Keratinocyte (primary cell): ENCODE measurements at regions not wholly inside any gene's neighbourhood (a gene's known extent, or its start where the extent isn't known, plus 50 kb on each side); places are given as distances from the start of the nearest gene placed in this dataset.

ENCODE experiments used
- DNase-seq: peaks from one replicate; pipeline ENCODE4 v3.0.0-alpha.2; 2011; ENCODE audit warnings: low read depth, missing footprints, low spot score
- FAIRE-seq: peaks from 2 replicates; lab custom pipeline; 2011; peaks lifted over from hg19 to GRCh38; lab: Jason Lieb, UNC
- H2AFZ ChIP-seq: 2 replicates; pipeline ENCODE4 v1.6.0; 2012; ENCODE audit warnings: low read length, control low read depth, inconsistent platforms; ENCODE audit not compliant: control insufficient read depth
- H3K27ac ChIP-seq: 2 replicates; pipeline ENCODE4 v1.5.1; 2011; ENCODE audit warnings: low read length; ENCODE audit not compliant: control insufficient read depth, insufficient read depth
- H3K27me3 ChIP-seq: 3 replicates; pipeline ENCODE4 v1.6.0; 2011; ENCODE audit warnings: low read length; ENCODE audit not compliant: control insufficient read depth, insufficient read depth; ENCODE audit errors: extremely low read depth
- H3K36me3 ChIP-seq, 2 experiments: 2 replicates in 1 of 2; 3 replicates in 1 of 2; pipeline ENCODE4 v1.5.1; 2011; ENCODE audit warnings: low read length in 2 of 2, mild to moderate bottlenecking in 1 of 2; ENCODE audit not compliant: control insufficient read depth in 2 of 2, insufficient read depth in 2 of 2; ENCODE audit errors: extremely low read depth in 1 of 2
- H3K4me1 ChIP-seq: 3 replicates; pipeline ENCODE4 v1.5.1; 2011; ENCODE audit warnings: low read length; ENCODE audit not compliant: control insufficient read depth, insufficient read depth; ENCODE audit errors: extremely low read depth
- H3K4me2 ChIP-seq: 3 replicates; pipeline ENCODE4 v1.6.0; 2011; ENCODE audit warnings: low read depth, low read length; ENCODE audit not compliant: control insufficient read depth, insufficient read depth; ENCODE audit errors: extremely low read depth
- H3K4me3 ChIP-seq, 3 experiments: fragments of 200-600 bp in 1 of 3; sonication (generic) in 1 of 3; 2 replicates in 2 of 3; 3 replicates in 1 of 3; pipeline ENCODE4 v1.5.1; 2011 to 2016; ENCODE audit warnings: low read length in 3 of 3, mild to moderate bottlenecking in 3 of 3, control low read depth in 2 of 3, inconsistent platforms in 1 of 3, low read depth in 1 of 3, mixed read lengths in 1 of 3, mixed run types in 1 of 3, moderate library complexity in 1 of 3; ENCODE audit not compliant: control insufficient read depth in 2 of 3, insufficient read depth in 2 of 3; ENCODE audit errors: extremely low read depth in 1 of 3
- H3K79me2 ChIP-seq: 2 replicates; pipeline ENCODE4 v1.6.0; 2012; ENCODE audit warnings: low read length; ENCODE audit not compliant: control insufficient read depth, insufficient read depth
- H3K9ac ChIP-seq: 3 replicates; pipeline ENCODE4 v1.6.0; 2011; ENCODE audit warnings: low read length; ENCODE audit not compliant: control insufficient read depth, insufficient read depth; ENCODE audit errors: extremely low read depth
- H3K9me1 ChIP-seq: 3 replicates; pipeline ENCODE4 v1.6.0; 2011; ENCODE audit warnings: low read length; ENCODE audit not compliant: control insufficient read depth, insufficient read depth; ENCODE audit errors: extremely low read depth
- H3K9me3 ChIP-seq: 2 replicates; pipeline ENCODE4 v1.5.1; 2012; ENCODE audit warnings: low read depth, low read length; ENCODE audit not compliant: control insufficient read depth
- H4K20me1 ChIP-seq: 3 replicates; pipeline ENCODE4 v1.6.0; 2011; ENCODE audit warnings: low read length; ENCODE audit not compliant: control insufficient read depth, insufficient read depth; ENCODE audit errors: extremely low read depth
- CTCF ChIP-seq, 3 experiments: IDR thresholded peaks in 1 of 3; conservative IDR thresholded peaks in 1 of 3; optimal IDR thresholded peaks in 1 of 3; 2 replicates in 2 of 3; 3 replicates in 1 of 3; pipeline versions ENCODE3 to v1.5.1; 2011; ENCODE audit warnings: low read length in 3 of 3, mild to moderate bottlenecking in 3 of 3, moderate library complexity in 2 of 3, control low read depth in 1 of 3, inconsistent platforms in 1 of 3; ENCODE audit not compliant: insufficient read depth in 2 of 3; ENCODE audit errors: extremely low read depth in 1 of 3
- EZH2 ChIP-seq: IDR thresholded peaks from one replicate; pipeline ENCODE4 v1.6.1; 2012; ENCODE audit warnings: inconsistent platforms, mild to moderate bottlenecking, low read length, moderate library complexity
- dilution Hi-C: fragments of 300-500 bp; cut with MboI; formaldehyde crosslinking; loops from one replicate; pipeline ENCODE4 v1.7.0; 2020; ENCODE audit warnings: low sequenced_read_pairs; ENCODE audit not compliant: extremely low pct_ligation_motif_present

GRCh38 chr6:112923940-112924587 is 576.9 kb downstream of the RFPL4B start:
- Histone ChIP-seq H3K27ac (no peak overlapping the region), H3K79me2 (no peaks in the 10 kb centered on the region), H3K4me3 (no peak overlapping the region), H3K9me1 (no peaks in the 10 kb centered on the region), H3K9me3 (no peaks in the 10 kb centered on the region), H3K4me2 (no peak overlapping the region), H3K4me1 (no peaks in the 10 kb centered on the region), H4K20me1 (no peaks in the 10 kb centered on the region), H3K9ac (no peak overlapping the region), H3K36me3 (no peaks in the 10 kb centered on the region), H2AFZ (no peak overlapping the region), H3K27me3 (no peaks in the 10 kb centered on the region)
- TF ChIP-seq CTCF (optimal IDR thresholded peaks at IDR 0.05 in 1 of 3, IDR thresholded peaks at IDR 0.05 in 1 of 3, conservative IDR thresholded peaks at IDR 0.05 in 1 of 3; ENCODE audit: extremely low read depth in 1 of 3, insufficient read depth in 2 of 3, low read length in 3 of 3), result no peak
- dilution Hi-C loops, result no loop called here
- no peak for DNase-seq
- FAIRE-seq, result no peak

GRCh38 chr6:112925702-112926101 is 578.6 kb downstream of the RFPL4B start:
- H3K4me2 ChIP-seq, result no peak overlapping the region
- no peaks in the 10 kb centered on the region for H3K27me3 ChIP-seq
- no peaks in the 10 kb centered on the region for H3K9me3 ChIP-seq
- no peak overlapping the region for H2AFZ ChIP-seq
- H3K9ac ChIP-seq, result no peak overlapping the region
- no peak overlapping the region for H3K27ac ChIP-seq
- H3K36me3 ChIP-seq, result no peaks in the 10 kb centered on the region
- no peak for FAIRE-seq
- TF ChIP-seq CTCF (optimal IDR thresholded peaks at IDR 0.05 in 1 of 3, IDR thresholded peaks at IDR 0.05 in 1 of 3, conservative IDR thresholded peaks at IDR 0.05 in 1 of 3; ENCODE audit: extremely low read depth in 1 of 3, insufficient read depth in 2 of 3, low read length in 3 of 3), result no peak
- no peak for TF ChIP-seq EZH2
- no peaks in the 10 kb centered on the region for H3K9me1 ChIP-seq
- H3K4me3 ChIP-seq, result no peak overlapping the region
- no peaks in the 10 kb centered on the region for H3K79me2 ChIP-seq
- dilution Hi-C loops, result no loop called here
- H4K20me1 ChIP-seq, result no peaks in the 10 kb centered on the region
- no peak for DNase-seq
- H3K4me1 ChIP-seq, result no peaks in the 10 kb centered on the region
